H1 (cell line): ENCODE measurements at regions not wholly inside any gene's neighbourhood (a gene's known extent, or its start where the extent isn't known, plus 50 kb on each side); places are given as distances from the start of the nearest gene placed in this dataset.

ENCODE experiments used
- BRCA1 ChIP-seq: IDR thresholded peaks from 2 replicates; pipeline ENCODE4 v1.6.1; 2012; ENCODE audit warnings: low read depth, low read length, improper control_type of control experiment
- CHD1 ChIP-seq: IDR thresholded peaks from 2 replicates; pipeline ENCODE4 v1.6.1; 2012; ENCODE audit warnings: low read depth, low read length, improper control_type of control experiment
- EZH2 ChIP-seq: fragments of 200-600 bp; sonication (generic); IDR thresholded peaks from 2 replicates; pipeline ENCODE4 v1.7.1; 2012; ENCODE audit warnings: low read depth, mild to moderate bottlenecking, moderate library complexity, low read length, inconsistent platforms; ENCODE audit not compliant: severe bottlenecking
- JUND ChIP-seq: IDR thresholded peaks from 2 replicates; pipeline ENCODE4 v1.6.1; 2011; ENCODE audit warnings: mild to moderate bottlenecking, improper control_type of control experiment, low read length
- POLR2A ChIP-seq, 2 experiments: IDR thresholded peaks; 1 replicate in 1 of 2; 2 replicates in 1 of 2; pipeline ENCODE4 v1.6.1; 2011; ENCODE audit warnings: low read depth in 2 of 2, low read length in 2 of 2, mild to moderate bottlenecking in 2 of 2; ENCODE audit errors: control extremely low read depth in 1 of 2
- POLR2AphosphoS5 ChIP-seq: IDR thresholded peaks from 2 replicates; pipeline ENCODE4 v1.6.1; 2011; ENCODE audit warnings: low read depth, low read length
- RAD21 ChIP-seq, 2 experiments: IDR thresholded peaks in 1 of 2; conservative IDR thresholded peaks in 1 of 2; 2 replicates each; pipeline ENCODE4 v1.6.1; 2011; ENCODE audit warnings: low read depth in 2 of 2, low read length in 2 of 2, improper control_type of control experiment in 1 of 2, inconsistent platforms in 1 of 2, mild to moderate bottlenecking in 1 of 2, moderate library complexity in 1 of 2
- SAP30 ChIP-seq: fragments of 300-600 bp; sonication (generic); IDR thresholded peaks from 2 replicates; pipeline ENCODE4 v1.7.1; 2012; ENCODE audit warnings: low read length, moderate library complexity, mild to moderate bottlenecking, inconsistent platforms; ENCODE audit not compliant: insufficient read depth, insufficient replicate concordance
- TAF1 ChIP-seq: IDR thresholded peaks from 2 replicates; pipeline ENCODE4 v1.6.1; 2011; ENCODE audit warnings: mild to moderate bottlenecking, low read depth, low read length
- TEAD4 ChIP-seq: IDR thresholded peaks from 2 replicates; pipeline ENCODE4 v1.6.1; 2012; ENCODE audit warnings: low read depth, low read length, inconsistent platforms, mixed read lengths
- YY1 ChIP-seq: IDR thresholded peaks from 2 replicates; pipeline ENCODE4 v1.6.1; 2011; ENCODE audit warnings: low read depth, mild to moderate bottlenecking, low read length
- TF ChIP-seq, protein P1 (sequence below), 3 experiments: IDR thresholded peaks; 1 replicate in 2 of 3; 2 replicates in 1 of 3; pipeline versions ENCODE4 v1.5.1 to v1.6.1; 2011; ENCODE audit warnings: low read length in 3 of 3, mild to moderate bottlenecking in 3 of 3, inconsistent platforms in 2 of 3, low read depth in 1 of 3, moderate library complexity in 1 of 3; ENCODE audit not compliant: insufficient read depth in 1 of 3; ENCODE audit errors: control extremely low read depth in 1 of 3
- TF ChIP-seq, protein P2 (sequence below): IDR thresholded peaks from 2 replicates; pipeline ENCODE4 v1.6.1; 2012; ENCODE audit warnings: inconsistent platforms
- TF ChIP-seq, protein P3 (sequence below): IDR thresholded peaks from 2 replicates; pipeline ENCODE4 v1.6.1; 2011; ENCODE audit warnings: low read depth, mild to moderate bottlenecking, low read length; ENCODE audit not compliant: insufficient read depth

- TF ChIP-seq, protein P1, sequence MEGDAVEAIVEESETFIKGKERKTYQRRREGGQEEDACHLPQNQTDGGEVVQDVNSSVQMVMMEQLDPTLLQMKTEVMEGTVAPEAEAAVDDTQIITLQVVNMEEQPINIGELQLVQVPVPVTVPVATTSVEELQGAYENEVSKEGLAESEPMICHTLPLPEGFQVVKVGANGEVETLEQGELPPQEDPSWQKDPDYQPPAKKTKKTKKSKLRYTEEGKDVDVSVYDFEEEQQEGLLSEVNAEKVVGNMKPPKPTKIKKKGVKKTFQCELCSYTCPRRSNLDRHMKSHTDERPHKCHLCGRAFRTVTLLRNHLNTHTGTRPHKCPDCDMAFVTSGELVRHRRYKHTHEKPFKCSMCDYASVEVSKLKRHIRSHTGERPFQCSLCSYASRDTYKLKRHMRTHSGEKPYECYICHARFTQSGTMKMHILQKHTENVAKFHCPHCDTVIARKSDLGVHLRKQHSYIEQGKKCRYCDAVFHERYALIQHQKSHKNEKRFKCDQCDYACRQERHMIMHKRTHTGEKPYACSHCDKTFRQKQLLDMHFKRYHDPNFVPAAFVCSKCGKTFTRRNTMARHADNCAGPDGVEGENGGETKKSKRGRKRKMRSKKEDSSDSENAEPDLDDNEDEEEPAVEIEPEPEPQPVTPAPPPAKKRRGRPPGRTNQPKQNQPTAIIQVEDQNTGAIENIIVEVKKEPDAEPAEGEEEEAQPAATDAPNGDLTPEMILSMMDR (IDR thresholded peaks at IDR 0.05; ENCODE audit: control extremely low read depth in 1 of 3, insufficient read depth in 1 of 3, low read depth in 1 of 3, low read length in 3 of 3), result no peak
- TF ChIP-seq SAP30 (no peak), EZH2 (no peak), BRCA1 (no peak), TAF1 (no peak), JUND (no peak), POLR2A (IDR thresholded peaks at IDR 0.05; ENCODE audit: control extremely low read depth in 1 of 2, low read depth in 2 of 2, low read length in 2 of 2) (no peak), CHD1 (no peak), TEAD4 (no peak), POLR2AphosphoS5 (no peak), RAD21 (IDR thresholded peaks at IDR 0.05 in 1 of 2, conservative IDR thresholded peaks at IDR 0.05 in 1 of 2; ENCODE audit: low read depth in 2 of 2, low read length in 2 of 2) (no peak), YY1 (no peak)
- TF ChIP-seq, protein P2, sequence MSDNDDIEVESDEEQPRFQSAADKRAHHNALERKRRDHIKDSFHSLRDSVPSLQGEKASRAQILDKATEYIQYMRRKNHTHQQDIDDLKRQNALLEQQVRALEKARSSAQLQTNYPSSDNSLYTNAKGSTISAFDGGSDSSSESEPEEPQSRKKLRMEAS, result no peak
- TF ChIP-seq, protein P3, sequence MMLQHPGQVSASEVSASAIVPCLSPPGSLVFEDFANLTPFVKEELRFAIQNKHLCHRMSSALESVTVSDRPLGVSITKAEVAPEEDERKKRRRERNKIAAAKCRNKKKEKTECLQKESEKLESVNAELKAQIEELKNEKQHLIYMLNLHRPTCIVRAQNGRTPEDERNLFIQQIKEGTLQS, result no peak
Observed at GRCh38 chr13:79709471-79709870, 228.5 kb downstream of the NDFIP2 start.
